HL-60 (cell line): ENCODE measurements at regions not wholly inside any gene's neighbourhood (a gene's known extent, or its start where the extent isn't known, plus 50 kb on each side); places are given as distances from the start of the nearest gene placed in this dataset.
A peak's percentile ranks its signal among the peaks of the same experiment; 100 is the strongest.

Source experiments
- DNase-seq, 2 experiments: peaks; one replicate each; pipeline ENCODE4 v3.0.0-alpha.2; 2010 to 2020; ENCODE audit warnings: low read depth in 1 of 2, low spot score in 1 of 2
- H3K27ac ChIP-seq: fragments of 250-450 bp; sonication (Bioruptor Pico); replicated peaks from 2 replicates; pipeline ENCODE4 v1.5.1; 2020; ENCODE audit warnings: mild to moderate bottlenecking, moderate library complexity
- H3K27me3 ChIP-seq: fragments of 250-450 bp; sonication (Bioruptor Pico); 2 replicates; pipeline ENCODE4 v1.5.1; 2021; ENCODE audit warnings: mild to moderate bottlenecking, moderate library complexity; ENCODE audit not compliant: insufficient read depth, poor library complexity, severe bottlenecking
- H3K4me3 ChIP-seq: replicated peaks from 2 replicates; pipeline ENCODE4 v1.5.1; 2011; ENCODE audit warnings: mild to moderate bottlenecking, control low read depth, low read length; ENCODE audit not compliant: insufficient read depth
- GABPA ChIP-seq: IDR thresholded peaks from 2 replicates; pipeline ENCODE4 v1.6.1; 2012; ENCODE audit warnings: low read depth
- POLR2AphosphoS5 ChIP-seq: IDR thresholded peaks from 2 replicates; pipeline ENCODE4 v1.6.1; 2012; ENCODE audit warnings: low read depth
- SPI1 ChIP-seq: IDR thresholded peaks from 2 replicates; pipeline ENCODE4 v1.6.1; 2012; ENCODE audit warnings: low read depth, mild to moderate bottlenecking, borderline replicate concordance
- TF ChIP-seq, protein P1 (sequence below): IDR thresholded peaks from one replicate; pipeline ENCODE4 v1.5.1; 2011; ENCODE audit warnings: low read length, control low read depth, inconsistent platforms; ENCODE audit not compliant: insufficient read depth
- TF ChIP-seq, protein P2 (sequence below): IDR thresholded peaks from 2 replicates; pipeline ENCODE4 v1.6.1; 2012; ENCODE audit warnings: low read depth; ENCODE audit not compliant: insufficient replicate concordance

DNA sequence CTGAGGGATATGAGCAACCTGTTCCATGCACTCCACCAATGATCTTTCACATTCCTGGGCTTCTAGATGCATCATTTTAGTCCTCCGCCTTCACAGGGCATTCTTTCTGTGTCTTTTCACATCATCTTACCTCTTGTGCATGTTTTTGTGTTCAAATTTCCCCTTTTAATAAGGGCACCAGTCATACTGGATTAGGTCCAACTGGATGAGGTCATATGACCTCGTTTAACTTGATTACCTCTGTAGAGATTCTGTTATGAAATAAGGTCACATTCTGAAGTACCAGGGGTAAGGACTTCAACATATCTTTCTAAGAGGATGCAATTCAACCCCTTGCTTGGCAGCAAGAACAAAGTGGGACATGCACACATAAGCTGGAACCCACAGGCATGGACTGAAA is 335.3 kb upstream of the TLE4 start:
- no peak for DNase-seq
- Histone ChIP-seq H3K27ac (no peak overlapping the region), H3K27me3 (no peaks in the 10 kb centered on the region), H3K4me3 (no peak overlapping the region)
- TF ChIP-seq, protein P1, sequence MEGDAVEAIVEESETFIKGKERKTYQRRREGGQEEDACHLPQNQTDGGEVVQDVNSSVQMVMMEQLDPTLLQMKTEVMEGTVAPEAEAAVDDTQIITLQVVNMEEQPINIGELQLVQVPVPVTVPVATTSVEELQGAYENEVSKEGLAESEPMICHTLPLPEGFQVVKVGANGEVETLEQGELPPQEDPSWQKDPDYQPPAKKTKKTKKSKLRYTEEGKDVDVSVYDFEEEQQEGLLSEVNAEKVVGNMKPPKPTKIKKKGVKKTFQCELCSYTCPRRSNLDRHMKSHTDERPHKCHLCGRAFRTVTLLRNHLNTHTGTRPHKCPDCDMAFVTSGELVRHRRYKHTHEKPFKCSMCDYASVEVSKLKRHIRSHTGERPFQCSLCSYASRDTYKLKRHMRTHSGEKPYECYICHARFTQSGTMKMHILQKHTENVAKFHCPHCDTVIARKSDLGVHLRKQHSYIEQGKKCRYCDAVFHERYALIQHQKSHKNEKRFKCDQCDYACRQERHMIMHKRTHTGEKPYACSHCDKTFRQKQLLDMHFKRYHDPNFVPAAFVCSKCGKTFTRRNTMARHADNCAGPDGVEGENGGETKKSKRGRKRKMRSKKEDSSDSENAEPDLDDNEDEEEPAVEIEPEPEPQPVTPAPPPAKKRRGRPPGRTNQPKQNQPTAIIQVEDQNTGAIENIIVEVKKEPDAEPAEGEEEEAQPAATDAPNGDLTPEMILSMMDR = no peak
- no peak for TF ChIP-seq SPI1
- TF ChIP-seq, protein P2, sequence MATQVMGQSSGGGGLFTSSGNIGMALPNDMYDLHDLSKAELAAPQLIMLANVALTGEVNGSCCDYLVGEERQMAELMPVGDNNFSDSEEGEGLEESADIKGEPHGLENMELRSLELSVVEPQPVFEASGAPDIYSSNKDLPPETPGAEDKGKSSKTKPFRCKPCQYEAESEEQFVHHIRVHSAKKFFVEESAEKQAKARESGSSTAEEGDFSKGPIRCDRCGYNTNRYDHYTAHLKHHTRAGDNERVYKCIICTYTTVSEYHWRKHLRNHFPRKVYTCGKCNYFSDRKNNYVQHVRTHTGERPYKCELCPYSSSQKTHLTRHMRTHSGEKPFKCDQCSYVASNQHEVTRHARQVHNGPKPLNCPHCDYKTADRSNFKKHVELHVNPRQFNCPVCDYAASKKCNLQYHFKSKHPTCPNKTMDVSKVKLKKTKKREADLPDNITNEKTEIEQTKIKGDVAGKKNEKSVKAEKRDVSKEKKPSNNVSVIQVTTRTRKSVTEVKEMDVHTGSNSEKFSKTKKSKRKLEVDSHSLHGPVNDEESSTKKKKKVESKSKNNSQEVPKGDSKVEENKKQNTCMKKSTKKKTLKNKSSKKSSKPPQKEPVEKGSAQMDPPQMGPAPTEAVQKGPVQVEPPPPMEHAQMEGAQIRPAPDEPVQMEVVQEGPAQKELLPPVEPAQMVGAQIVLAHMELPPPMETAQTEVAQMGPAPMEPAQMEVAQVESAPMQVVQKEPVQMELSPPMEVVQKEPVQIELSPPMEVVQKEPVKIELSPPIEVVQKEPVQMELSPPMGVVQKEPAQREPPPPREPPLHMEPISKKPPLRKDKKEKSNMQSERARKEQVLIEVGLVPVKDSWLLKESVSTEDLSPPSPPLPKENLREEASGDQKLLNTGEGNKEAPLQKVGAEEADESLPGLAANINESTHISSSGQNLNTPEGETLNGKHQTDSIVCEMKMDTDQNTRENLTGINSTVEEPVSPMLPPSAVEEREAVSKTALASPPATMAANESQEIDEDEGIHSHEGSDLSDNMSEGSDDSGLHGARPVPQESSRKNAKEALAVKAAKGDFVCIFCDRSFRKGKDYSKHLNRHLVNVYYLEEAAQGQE = no peak
- TF ChIP-seq GABPA = no peak

- peak in 1 of 2 experiments; percentile 31 for DNase-seq
- Histone ChIP-seq H3K4me3 (no peak overlapping the region), H3K27ac (no peak overlapping the region), H3K27me3 (no peaks in the 10 kb centered on the region)
- no peak; the same call in 1 of the 2 replicates for TF ChIP-seq SPI1
- TF ChIP-seq GABPA = no peak
- TF ChIP-seq, protein P2 = no peak
- TF ChIP-seq, protein P1 = no peak
- no peak for TF ChIP-seq POLR2AphosphoS5
Measured at GRCh38 chr9:79237861-79238260, 333.9 kb upstream of the TLE4 start.

- DNase-seq = no peak
- H3K27ac ChIP-seq = no peak overlapping the region
- H3K27me3 ChIP-seq = no peaks in the 10 kb centered on the region
- H3K4me3 ChIP-seq = no peak overlapping the region
- TF ChIP-seq, protein P2 = no peak
- TF ChIP-seq POLR2AphosphoS5 (no peak), GABPA (no peak), SPI1 (no peak)
- TF ChIP-seq, protein P1 = no peak
Measured at GRCh38 chr9:79240774-79241173, 331.0 kb upstream of the TLE4 start.
